ENCODE measurements at regions not wholly inside any gene's neighbourhood (a gene's known extent, or its start where the extent isn't known, plus 50 kb on each side); places are given as distances from the start of the nearest gene placed in this dataset.

DNA sequence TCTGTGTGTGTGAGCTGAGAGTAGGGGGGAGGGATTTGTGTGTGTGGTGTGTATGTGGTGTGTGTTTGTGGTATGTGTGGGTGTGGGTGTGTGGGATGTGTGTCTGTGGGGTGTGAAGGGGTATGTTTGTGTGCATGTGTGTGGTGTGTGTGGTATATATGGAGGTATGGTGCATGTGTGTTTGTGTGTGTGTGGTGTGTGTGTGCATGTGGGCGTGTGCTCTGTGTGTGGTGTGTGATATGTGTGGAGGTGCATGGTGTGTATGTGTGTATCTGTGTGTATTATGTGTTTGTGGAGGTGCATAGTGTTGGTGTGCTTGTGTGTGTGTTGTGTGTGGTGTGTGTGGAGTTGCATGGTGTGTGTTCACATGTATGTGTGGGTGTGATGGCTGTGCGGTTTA, 106.0 kb downstream of the CMPK2 start:
- no peak for DNase-seq

DNA sequence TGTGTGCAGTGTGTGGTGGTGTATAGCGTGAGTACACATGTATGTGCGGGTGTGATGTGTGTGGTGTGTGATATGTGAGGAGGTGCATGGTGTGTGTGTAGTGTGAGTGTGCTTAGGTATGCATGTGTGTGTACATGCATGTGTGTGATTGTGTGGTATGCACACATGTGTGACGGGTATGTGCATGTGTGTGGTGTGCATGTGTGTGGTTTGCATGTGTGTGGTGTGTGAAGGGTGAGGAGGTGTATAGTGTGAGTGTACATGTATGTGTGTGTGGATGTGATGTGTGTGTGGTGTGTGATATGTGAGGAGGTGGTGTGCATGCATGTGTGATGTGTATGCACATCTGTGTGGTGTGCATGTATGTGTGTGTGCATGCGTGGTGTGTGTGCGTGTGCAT, 105.6 kb downstream of the CMPK2 start:
- no peak for DNase-seq

DNA sequence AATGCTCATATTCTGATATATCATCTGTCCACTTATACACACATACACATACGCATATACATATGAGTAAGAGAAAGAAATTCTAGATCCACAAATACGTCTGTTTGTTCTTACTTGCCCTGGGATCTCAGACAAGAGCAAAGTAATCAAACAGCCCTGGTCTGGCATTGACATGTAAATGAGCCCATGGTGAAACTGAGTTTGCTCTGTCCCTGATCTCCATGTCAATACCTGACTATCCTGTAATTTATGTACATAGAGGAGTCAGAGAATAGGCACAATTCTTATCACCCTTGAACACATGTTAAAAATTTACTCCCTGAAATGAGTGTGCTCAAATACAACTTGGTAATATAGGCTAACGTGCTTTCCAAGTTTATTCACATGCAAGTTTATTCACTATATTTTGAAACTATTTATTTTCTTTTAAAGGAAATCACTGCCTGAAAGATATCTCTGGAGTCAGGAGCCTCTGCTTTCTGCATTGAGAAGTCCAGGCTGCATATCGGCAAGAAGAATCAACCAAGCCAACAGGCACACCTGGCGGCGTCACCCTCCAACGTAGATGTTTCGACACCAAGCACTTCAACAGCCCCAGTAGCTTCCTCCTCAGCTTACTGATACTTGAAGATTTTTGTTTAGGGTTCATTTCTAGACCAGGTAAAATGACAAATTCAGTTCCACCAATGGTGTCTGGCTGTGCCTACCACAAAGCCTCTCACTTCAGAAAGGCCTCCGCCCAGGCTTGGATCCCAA, 100.6 kb downstream of the CMPK2 start:
- DNase-seq: no peak

DNA sequence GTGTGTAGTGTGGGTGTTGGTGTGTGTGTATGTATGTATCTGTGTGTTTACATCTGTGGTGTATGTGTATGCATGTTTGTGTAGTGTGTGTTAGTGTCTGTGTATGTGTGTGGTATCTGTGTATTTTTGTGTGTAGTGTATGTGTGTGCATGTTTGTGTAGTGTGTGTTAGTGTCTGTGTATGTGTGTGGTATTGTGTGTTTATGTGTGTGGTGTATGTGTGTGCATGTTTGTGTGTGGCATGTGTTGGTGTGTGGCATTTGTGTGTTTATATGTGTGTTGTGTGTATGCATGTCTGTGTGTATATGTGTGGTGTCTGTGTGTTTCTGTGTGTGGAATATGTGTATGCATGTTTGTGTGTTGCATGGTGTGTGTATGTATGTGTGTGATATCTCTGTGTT, 96.4 kb downstream of the CMPK2 start:
- no peak for DNase-seq

DNA sequence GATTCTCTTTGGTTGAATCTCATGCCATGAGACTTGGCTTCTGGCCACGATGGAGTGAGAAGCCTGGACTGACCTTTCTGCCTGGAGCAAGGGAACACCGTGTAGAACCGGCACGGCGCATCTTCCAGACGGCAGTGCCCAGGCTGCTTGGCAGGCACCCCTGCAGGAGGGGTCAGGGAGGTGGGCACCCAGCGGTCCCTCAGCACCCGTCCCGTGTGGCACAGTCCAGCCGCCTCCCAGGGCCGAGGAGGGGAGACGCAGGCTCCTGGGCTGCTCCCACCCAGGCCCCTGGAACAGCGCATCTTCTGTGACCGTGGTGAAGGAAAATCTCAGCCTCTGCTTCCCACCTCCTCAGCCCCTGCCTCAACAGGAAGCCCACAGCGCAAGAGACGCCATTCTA, 95.7 kb downstream of the CMPK2 start:
- no peak for DNase-seq

DNA sequence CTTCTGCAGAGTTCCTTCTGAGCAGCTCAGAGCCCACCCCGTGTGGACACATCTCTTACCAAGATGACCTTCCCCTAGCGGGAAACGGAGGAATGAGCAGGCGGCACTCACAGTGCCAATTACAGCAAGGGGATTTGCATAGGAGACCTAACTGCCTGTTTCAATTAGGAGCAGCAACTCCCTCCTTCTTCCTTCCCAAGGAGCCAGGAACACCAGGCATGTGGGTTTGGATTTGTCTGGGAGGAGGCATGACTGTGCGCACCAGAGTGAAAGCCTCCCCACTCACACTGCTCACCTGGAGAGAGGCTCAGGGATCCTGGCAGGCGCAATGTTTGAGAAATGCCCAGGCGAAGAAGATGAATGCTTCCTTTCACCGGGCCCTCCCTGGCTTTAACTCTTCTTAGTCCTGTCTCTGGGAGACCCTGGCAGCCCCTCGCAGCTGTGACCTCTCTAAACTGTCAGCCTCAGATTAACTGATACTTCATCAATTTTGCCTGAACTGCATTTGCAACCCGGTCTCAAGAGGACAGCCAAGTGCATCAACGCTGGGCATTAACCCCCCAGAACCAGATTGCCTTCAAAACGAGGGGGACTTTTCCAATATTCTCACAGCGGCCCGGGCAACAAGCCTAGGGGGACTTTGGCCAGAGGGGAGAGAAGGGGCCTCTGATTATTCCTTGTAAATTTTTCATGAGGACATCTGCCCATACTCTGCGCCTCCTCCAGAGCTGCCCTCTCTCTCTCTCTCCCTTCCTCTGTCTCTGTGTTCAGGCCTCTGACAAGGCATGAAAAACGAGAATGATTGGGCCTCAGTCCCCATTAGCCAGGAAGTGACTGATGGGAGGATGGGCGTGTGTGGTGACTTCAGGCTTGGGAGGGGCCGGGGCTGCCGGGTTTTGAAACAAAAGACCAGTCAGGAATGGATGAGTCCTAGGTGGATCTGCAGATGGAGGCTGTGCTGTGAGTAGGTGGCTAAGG, 93.8 kb downstream of the CMPK2 start:
- no peak for DNase-seq

DNA sequence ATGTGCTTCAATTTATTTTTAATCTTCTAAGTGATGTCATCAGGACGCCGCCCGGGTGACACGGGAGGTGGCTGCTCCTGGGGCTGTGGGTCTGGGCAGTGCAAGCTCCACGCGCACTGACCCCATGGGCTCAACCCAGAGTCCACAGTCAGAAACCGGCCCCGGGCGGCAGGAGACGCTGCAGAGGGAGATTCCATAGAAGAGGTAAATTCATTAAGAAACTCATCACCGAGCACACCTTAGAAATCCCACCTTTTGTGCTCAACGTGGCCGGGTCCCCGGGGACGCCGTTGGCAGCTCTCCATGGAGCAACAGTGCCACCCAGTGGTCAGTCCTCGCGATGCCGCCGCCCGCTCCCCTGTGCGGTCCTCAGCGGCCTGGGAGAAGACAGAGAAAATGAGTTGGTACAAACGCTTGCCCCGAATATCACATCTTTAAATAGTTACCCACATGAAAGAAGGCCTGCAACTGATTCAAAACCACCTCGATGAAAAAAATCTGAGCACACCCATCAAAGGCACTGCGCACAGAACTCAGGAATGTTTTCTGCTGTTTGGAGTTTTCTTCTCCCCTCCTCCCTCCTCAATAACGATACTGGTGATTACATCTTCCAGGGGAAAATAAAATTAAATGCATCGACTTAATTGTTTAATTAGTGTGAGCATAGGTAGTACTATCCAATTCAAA, 92.6 kb downstream of the CMPK2 start:
- DNase-seq: peak; percentile 33

DNA sequence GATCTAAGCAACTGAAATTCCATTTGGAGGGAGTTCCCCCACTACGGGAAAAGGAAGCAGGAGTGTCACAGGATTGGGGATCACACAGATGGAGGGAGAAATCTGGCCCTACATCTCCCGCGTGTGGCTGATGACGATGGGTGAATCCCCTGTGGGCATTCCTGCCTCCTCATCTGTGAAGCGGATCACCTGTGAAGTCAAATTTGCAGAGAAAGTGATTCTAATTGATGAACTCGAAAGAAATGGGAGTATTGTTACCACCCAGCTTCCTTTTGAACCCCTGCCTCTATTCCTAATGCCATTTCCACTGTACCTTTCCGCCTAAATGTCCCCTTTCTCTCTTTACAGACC, 92.0 kb downstream of the CMPK2 start:
- no peak for DNase-seq

DNA sequence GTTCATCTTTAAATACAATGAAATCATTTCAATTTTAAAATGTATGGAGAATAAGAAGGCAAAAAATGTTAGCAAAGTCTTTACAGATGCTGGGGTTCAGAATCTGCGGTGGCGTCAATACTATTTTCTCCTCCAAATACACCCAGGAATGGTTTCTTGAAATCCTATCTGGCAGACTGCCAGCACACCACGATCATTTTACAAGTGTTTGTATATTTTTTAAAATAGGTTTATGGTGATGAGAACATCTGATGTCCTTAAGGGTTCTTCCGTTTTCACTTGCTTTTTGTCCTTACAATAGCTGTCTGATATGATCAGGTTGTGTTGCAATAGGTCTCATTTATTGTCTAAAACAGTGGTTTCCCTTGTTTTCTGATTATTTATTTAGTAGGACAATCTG, 89.6 kb downstream of the CMPK2 start:
- DNase-seq: no peak

DNA sequence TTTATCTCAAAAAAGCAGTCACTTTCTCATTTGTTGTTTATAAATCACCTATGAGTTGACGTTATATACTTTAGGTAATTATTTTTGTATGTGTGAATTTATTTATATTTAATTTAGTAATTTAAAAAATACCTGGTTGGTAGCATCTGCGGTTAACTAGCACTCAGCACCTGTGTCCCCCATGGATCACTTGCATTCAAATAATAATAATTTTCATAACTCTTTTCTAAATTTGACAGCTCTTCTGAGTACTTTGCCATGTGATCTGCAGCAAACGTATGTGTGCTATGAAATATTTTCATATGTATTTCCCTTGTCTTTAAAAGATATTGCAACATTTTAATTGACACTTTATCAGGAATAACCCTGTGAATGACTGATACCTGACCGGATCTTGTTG, 88.1 kb downstream of the CMPK2 start:
- DNase-seq: no peak

DNA sequence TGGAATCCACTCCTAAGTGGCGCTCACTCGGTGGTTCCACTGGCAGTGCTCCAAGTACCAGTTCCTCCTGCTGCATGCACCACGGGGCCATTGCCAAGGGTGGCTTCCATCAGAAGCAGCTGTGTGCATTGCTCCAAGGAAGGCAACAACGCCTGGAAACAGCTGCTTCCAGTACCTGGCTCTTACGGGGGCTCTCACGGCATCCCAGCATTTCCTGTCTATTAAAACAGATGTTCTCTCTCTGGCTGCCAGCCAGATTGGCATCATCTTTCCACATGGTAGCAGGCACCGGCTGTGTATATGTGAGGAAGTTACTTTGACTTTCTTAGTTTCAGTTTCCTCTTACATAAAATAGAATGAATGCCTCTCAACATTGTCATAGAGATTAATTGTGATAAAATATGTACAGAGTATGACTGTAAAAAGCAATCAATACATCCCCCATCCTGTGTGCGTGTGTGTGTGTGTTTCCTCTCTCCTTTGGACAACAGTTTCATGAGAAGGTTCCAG, 84.9 kb downstream of the CMPK2 start:
- no peak for DNase-seq

DNA sequence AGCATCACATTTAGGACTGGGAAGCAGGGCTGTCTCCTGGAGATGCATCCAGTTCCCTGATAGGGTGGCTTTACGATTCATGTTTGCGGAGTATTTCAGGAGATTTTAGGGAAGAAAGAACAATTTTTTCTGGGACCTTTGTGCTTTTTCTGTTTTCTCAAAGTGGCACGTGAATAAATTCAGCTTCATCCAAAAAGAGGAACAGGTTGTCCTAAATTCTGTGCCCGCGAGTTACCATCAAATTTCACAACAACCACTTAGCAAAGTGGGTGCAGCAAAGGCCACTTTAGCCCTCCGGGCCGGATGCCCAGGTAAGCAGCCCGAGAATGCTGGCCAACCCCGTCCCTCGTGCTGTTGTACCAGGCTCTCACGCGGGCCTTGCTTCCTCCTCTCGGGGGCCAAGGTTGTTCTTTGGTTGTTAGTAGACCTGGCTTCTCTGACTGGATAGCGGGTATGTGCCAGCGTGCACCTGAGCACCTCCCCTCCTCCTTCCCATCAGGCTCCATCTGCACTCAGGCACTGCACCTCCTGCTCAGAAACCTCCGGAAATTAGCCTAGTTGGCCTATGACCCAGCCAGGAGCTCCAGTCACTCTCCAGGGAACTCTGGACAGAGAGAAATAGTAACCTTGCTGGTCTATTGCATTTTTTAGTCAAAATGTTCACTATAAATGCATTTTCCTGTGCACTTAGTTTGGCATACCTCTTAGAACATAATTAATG, 83.0 kb downstream of the CMPK2 start:
- DNase-seq: no peak

DNA sequence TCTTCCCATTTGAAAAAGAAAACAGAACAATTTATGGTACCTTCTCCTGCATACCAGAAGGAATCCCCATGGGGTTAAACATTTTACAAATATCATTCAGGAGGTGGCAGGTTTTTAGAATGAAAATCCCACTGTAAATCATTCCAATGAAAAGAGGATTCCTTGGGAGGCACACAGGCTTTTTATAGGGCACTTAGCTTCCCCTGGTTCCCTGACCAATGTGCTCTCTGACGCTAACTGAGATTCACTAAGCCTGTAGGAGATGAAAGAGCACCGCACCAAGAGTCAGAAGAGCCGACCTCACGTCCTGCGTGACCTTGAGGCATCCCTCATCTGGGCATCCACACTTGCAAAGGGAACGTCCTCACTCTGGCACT, 82.5 kb downstream of the CMPK2 start:
- DNase-seq: no peak

DNA sequence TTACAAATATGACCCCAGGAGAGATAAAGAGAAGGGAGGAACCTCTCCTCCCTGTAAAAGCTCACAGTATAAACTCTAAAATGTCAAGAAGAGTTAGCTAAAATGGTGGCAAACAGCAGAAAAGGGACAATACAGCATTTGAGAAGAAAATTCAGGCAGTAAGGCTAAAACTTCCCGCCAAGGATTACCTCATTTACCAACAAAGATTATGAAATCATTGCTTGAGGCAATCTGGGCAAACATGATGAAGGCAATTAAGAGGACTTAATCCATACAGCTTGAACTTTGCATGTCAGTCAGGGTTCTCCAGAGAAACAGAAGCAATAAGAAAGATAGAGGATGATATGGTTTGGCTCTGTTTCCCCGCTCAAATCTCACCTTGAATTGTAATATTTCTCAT, 81.4 kb downstream of the CMPK2 start:
- DNase-seq: no peak

DNA sequence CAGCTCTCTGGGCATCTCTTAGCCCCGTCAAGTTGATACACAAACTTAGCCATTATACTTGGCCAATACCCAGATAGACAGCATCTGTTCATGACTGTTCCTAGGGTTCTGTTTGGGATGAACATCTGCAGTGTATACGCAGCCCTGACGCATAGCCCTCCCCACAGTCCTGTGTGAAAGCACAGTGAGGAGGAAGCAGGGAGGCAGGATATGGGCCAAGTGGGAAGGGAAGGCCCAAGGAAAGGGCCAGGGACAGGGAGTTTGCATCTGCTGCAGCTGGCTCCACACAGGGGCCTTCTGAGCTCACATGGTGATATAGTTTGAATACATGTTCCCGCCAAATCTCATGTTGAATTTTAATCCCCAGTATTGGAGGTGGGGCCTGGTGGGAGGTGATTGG, 80.2 kb downstream of the CMPK2 start:
- no peak for DNase-seq

DNA sequence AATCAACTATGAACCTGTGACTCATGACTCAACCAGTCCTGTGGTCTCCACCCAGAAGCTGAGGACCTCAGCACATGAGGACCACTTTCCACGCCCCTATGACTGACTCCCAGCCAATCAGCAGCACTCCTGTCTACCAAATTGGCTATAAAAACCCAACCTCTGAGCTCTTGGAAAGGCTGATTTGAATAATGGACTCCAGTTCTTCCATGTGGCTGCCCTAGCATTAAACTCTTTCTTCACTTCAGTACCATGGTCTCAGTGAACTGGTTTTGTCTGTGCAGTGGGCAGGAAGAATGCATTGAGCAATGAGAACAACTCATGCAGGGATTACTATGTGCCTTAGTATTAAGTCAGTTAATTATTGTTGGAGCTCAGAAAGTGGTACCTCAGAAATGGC, 78.3 kb downstream of the CMPK2 start:
- DNase-seq: no peak

DNA sequence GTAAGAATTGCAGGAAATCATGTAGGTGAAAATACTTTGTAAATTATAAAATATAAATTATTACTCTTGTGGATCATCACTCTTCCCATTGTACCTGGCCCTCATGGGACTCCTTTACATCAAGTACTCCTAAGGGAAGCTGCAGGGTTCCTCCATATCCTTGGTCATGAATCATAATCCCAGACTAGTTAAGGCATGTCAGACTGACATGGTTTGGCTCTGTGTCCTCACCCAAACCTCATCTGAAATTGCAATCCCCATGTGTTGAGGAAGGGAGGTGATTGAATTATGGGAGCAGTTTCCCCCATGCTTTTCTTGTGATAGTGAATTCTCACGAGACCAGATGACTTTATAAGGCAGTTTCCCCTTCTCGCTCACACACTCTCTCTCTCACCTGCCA, 77.1 kb downstream of the CMPK2 start:
- DNase-seq: no peak

DNA sequence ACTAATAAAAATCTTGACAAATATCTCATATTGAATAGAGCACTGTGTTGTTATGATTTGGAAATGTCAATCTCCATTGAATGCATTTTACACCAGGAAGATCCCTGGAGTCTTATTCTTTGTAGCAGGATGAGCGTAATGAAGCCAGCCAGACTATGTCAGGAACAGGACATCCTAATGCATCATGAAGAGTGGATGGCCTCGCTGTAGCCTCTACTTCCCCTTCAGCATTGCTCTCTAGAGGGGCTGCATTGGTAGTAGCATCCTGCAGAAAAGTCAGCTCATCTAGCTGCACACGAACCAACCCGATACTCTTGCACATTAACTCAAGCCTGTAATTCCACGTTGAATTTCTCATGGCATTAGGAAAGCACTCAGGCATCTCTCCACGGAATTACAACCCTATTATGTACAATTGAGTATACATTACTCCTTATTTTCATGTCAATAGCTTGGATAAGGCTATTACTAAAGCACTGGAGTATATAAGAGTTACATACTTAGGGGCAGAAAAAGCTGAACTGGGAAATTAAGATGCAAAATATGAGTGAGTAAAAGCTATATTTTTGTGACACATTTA, 76.1 kb downstream of the CMPK2 start:
- no peak for DNase-seq

DNA sequence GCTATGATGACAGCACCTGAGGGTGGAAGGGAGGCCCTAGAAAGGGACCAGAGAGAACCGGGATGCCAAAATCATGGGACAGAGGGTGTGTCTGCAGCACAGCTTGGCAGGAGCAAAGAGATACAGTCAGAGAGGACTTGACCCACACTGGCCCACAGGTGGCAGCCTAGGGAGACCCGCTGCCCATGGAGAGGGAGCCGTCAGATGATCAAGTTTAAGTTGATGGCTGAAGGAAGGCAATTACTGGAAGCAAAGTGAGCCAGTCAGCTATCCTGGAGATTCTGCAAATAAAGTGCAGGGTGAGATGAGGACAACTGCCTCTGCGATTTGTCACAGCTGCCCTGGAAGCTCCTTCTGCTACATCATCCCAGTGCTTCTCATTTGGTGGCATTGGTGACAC, 74.0 kb downstream of the CMPK2 start:
- DNase-seq: no peak

DNA sequence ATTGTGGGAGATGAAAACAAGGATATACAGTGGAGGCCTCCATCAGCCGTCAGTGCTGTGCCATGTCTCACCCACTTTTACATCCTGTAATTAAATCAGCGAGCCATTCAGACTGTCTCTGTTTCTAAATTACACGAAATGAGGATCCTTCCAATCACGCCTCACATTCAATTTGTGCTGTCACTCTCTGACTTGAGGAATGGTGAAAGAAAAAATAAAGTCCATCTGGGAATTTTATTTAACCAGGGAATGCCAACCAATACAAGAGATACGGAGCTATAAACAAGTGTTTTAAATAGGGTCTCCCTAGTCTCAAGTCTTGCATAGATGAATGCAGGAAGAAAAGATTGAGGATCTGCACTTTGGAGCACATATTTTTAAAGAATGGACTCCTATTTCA, 72.8 kb downstream of the CMPK2 start:
- DNase-seq: no peak

DNA sequence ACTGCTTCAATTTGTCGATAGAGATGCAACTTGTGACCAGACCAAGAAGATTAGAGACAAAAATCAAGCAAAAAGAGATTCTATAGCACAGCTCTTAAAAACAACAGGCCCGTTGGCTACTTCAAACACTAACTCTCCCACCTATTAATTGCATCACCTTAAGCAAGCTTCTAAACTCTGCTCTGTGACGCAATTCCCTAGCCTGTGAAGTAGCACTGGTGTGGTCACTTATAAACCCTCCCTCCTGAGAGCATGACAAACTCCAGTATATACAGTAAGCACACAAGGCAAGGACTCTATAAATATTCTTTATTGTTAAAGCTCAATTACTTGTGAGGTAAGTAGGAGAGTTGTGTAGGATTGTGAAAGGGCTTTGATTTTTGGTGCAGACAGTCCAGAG, 72.3 kb downstream of the CMPK2 start:
- DNase-seq: no peak

DNA sequence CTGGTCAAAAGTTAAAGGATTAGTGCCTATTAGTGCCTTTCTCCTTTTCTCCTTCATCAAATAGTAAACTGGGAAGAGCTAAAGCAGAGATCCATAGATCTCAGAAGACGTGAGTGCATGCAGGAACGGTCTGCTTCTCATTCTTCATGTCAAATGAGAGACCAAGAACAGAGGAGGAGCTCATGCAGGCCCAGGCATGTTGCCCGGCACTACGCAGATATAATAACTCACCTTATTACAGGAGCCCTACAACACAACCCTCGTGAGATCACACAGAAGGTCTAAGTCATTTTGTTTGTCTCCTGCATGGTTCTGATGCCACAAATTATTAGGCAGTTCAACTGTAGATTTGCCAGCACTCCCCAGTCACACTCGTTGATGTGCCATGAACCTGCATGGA, 71.8 kb downstream of the CMPK2 start:
- DNase-seq: no peak

DNA sequence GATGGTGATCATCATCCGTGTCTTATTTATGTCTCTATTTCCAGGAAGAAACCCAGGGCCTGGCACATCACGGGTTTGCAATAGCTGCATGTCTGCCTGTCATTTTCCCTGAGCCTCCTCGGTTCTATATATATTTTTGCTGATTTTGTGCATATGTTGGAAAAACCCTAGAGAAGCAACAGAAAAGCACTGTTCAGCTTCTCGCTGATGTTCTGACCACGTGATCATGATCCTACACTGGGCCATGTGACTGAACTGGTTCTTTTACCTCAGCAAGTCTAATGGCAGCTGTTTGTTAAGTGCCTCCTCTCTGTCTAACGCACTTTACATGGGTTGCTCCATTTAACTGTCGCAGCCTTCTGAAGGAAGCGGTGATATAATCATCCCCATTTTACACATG, 71.3 kb downstream of the CMPK2 start:
- DNase-seq: no peak

Data from central memory CD4-positive, alpha-beta T cell (primary cell).